Lower leg skin (tissue), 3 donors: ENCODE measurements at regions not wholly inside any gene's neighbourhood (a gene's known extent, or its start where the extent isn't known, plus 50 kb on each side); places are given as distances from the start of the nearest gene placed in this dataset.

ENCODE experiments used
- POLR2A ChIP-seq, 2 donors: fragments of 450-650 bp; IDR thresholded peaks; one replicate each; pipeline ENCODE4 v1.6.1; 2016 to 2017; ENCODE audit warnings: antibody characterized with exemption in 2 of 2, mild to moderate bottlenecking in 1 of 2, moderate library complexity in 1 of 2
- TF ChIP-seq, protein P1 (sequence below), 3 donors: fragments of 450-650 bp; IDR thresholded peaks; one replicate each; pipeline ENCODE4 v1.5.1; 2016; ENCODE audit warnings: antibody characterized with exemption in 3 of 3, mild to moderate bottlenecking in 3 of 3, moderate library complexity in 2 of 3

DNA sequence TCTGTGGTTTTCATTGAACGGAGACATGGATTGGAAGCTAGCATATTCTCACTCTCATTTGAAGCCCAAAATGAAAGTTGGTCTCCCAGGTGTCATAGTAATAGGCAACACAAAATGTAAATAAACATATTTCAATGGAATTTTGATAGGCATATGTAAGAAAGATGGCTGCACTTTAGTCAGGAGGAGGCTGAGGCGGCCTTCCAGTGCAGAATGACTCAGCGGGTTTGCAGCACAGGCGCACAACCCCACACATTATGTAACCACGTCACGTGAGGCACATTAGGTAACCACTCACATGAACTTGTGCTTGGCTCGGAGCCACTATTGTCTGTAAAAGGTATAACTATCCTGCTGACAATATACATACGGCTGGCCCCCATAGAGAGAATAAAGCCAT, 381.7 kb downstream of the GPAT3 start:
- TF ChIP-seq, protein P1, sequence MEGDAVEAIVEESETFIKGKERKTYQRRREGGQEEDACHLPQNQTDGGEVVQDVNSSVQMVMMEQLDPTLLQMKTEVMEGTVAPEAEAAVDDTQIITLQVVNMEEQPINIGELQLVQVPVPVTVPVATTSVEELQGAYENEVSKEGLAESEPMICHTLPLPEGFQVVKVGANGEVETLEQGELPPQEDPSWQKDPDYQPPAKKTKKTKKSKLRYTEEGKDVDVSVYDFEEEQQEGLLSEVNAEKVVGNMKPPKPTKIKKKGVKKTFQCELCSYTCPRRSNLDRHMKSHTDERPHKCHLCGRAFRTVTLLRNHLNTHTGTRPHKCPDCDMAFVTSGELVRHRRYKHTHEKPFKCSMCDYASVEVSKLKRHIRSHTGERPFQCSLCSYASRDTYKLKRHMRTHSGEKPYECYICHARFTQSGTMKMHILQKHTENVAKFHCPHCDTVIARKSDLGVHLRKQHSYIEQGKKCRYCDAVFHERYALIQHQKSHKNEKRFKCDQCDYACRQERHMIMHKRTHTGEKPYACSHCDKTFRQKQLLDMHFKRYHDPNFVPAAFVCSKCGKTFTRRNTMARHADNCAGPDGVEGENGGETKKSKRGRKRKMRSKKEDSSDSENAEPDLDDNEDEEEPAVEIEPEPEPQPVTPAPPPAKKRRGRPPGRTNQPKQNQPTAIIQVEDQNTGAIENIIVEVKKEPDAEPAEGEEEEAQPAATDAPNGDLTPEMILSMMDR (IDR thresholded peaks at IDR 0.05) = no peak
- TF ChIP-seq POLR2A (IDR thresholded peaks at IDR 0.05) = no peak
